Activated naive CD4-positive, alpha-beta T cell (primary cell): ENCODE measurements at regions not wholly inside any gene's neighbourhood (a gene's known extent, or its start where the extent isn't known, plus 50 kb on each side); places are given as distances from the start of the nearest gene placed in this dataset.
"Not testable (repeated sequence)": the region's sequence is repeated elsewhere in the genome, so short reads cannot be mapped to it uniquely, and the experiment has no call there.

Source experiments
- DNase-seq, 4 experiments: peaks; one replicate each; lab custom pipeline; 2025; lab: John Stamatoyannopoulos, UW

- DNase-seq, result no peak
These were observed 86.4 kb upstream of the PRSS16 start for GRCh38 chr6:27161115-27161514.

GRCh38 chr6:27161603-27161945, 85.9 kb upstream of the PRSS16 start:
- DNase-seq, result no peak

GRCh38 chr6:27161946-27162603, 85.4 kb upstream of the PRSS16 start:
- no peak for DNase-seq

- no peak for DNase-seq
These were observed 83.7 kb upstream of the PRSS16 start for GRCh38 chr6:27163834-27164233.

GRCh38 chr6:27168108-27168507, 79.4 kb upstream of the PRSS16 start:
- no peak for DNase-seq

GRCh38 chr6:27168586-27169443, 78.7 kb upstream of the PRSS16 start:
- DNase-seq, result no peak

GRCh38 chr6:27172524-27173231, 74.8 kb upstream of the PRSS16 start:
- DNase-seq, result not testable (repeated sequence)

GRCh38 chr6:27173232-27173601, 74.3 kb upstream of the PRSS16 start:
- DNase-seq, result not testable (repeated sequence)

GRCh38 chr6:27174958-27175357, 72.5 kb upstream of the PRSS16 start:
- no peak for DNase-seq

GRCh38 chr6:27176096-27176495, 71.4 kb upstream of the PRSS16 start:
- no peak for DNase-seq

GRCh38 chr6:27176523-27177484, 70.7 kb upstream of the PRSS16 start:
- peak; percentile 35 to 60 (median 43) for DNase-seq

GRCh38 chr6:27177485-27178406, 69.8 kb upstream of the PRSS16 start:
- peak; percentile 14 to 61 (median 38) for DNase-seq

- DNase-seq, result no peak
These were observed 69.1 kb upstream of the PRSS16 start for GRCh38 chr6:27178407-27178730.

GRCh38 chr6:27178860-27179259, 68.6 kb upstream of the PRSS16 start:
- no peak for DNase-seq

- no peak for DNase-seq
These were observed 64.3 kb upstream of the PRSS16 start for GRCh38 chr6:27183060-27183832.

- no peak for DNase-seq
These were observed 60.1 kb upstream of the PRSS16 start for GRCh38 chr6:27187231-27188060.

- DNase-seq, result peak in 1 of 4 experiments; percentile 8
These were observed 59.2 kb upstream of the PRSS16 start for GRCh38 chr6:27188061-27188884.

GRCh38 chr6:27188885-27189418, 58.5 kb upstream of the PRSS16 start:
- DNase-seq, result no peak
